OCI-LY7 (cell line): ENCODE measurements at regions not wholly inside any gene's neighbourhood (a gene's known extent, or its start where the extent isn't known, plus 50 kb on each side); places are given as distances from the start of the nearest gene placed in this dataset.

Source experiments
- BruUV-seq: library from RNA; stranded (reverse); fragments of 400-500 nt; replicated peaks from 2 replicates; lab custom pipeline; 2021; lab: Mats Ljungman, UMichigan
- CTCF ChIA-PET: fragments of 300-600 bp; sonication (Branson Sonifier 250); formaldehyde crosslinking; loops from one replicate; lab custom pipeline; 2022; ENCODE audit warnings: antibody characterized with exemption; ENCODE audit not compliant: unreplicated experiment; lab: Charles Lee
- POLR2A ChIA-PET: fragments of 300-600 bp; sonication (Branson Sonifier 250); formaldehyde crosslinking; loops from one replicate; lab custom pipeline; 2022; ENCODE audit warnings: antibody characterized with exemption; lab: Charles Lee
- DNase-seq: peaks from one replicate; pipeline ENCODE4 v3.0.0-alpha.2; 2015; ENCODE audit warnings: low spot score
- H2AFZ ChIP-seq: fragments of 200-600 bp; sonication (generic), shearing (Covaris generic); 2 replicates; pipeline ENCODE4 v1.6.1; 2014; ENCODE audit warnings: mild to moderate bottlenecking, antibody characterized with exemption, low read length, moderate library complexity
- H3K27ac ChIP-seq: fragments of 200-600 bp; sonication (generic); 2 replicates; pipeline ENCODE4 v1.5.1; 2014; ENCODE audit warnings: mixed run types, low read depth, mild to moderate bottlenecking, moderate library complexity, low read length, inconsistent platforms; ENCODE audit not compliant: poor library complexity, severe bottlenecking
- H3K36me3 ChIP-seq: fragments of 200-600 bp; sonication (generic); 2 replicates; pipeline ENCODE4 v1.6.1; 2014; ENCODE audit warnings: mild to moderate bottlenecking, antibody characterized with exemption, low read length, moderate library complexity, mixed read lengths; ENCODE audit not compliant: insufficient read depth
- H3K4me1 ChIP-seq: fragments of 200-600 bp; sonication (generic); 2 replicates; pipeline ENCODE4 v1.5.1; 2014; ENCODE audit warnings: mild to moderate bottlenecking, low read length; ENCODE audit not compliant: insufficient read depth, poor library complexity, severe bottlenecking
- H3K4me2 ChIP-seq: fragments of 200-600 bp; sonication (generic); 2 replicates; pipeline ENCODE4 v1.6.1; 2014; ENCODE audit warnings: mild to moderate bottlenecking, low read length
- H3K4me3 ChIP-seq: fragments of 200-600 bp; sonication (generic); 2 replicates; pipeline ENCODE4 v1.5.1; 2014; ENCODE audit warnings: mild to moderate bottlenecking, low read depth, low read length; ENCODE audit not compliant: poor library complexity, severe bottlenecking
- H3K79me2 ChIP-seq: fragments of 200-600 bp; sonication (generic); 2 replicates; pipeline ENCODE4 v1.6.1; 2016; ENCODE audit warnings: low read depth, mild to moderate bottlenecking, low read length, moderate library complexity, mixed read lengths; ENCODE audit not compliant: insufficient read depth
- H3K9me2 ChIP-seq: fragments of 200-600 bp; sonication (generic); 2 replicates; pipeline ENCODE4 v1.6.1; 2016; ENCODE audit warnings: mild to moderate bottlenecking, low read length, mixed read lengths; ENCODE audit not compliant: insufficient read depth
- H3K9me3 ChIP-seq: fragments of 200-600 bp; sonication (generic); 2 replicates; pipeline ENCODE4 v1.6.1; 2014; ENCODE audit warnings: mild to moderate bottlenecking, mixed run types, low read length, mixed read lengths
- H4K20me1 ChIP-seq: fragments of 200-600 bp; sonication (generic); 2 replicates; pipeline ENCODE4 v1.6.1; 2014; ENCODE audit warnings: mild to moderate bottlenecking, antibody characterized with exemption, low read length, moderate library complexity, mixed read lengths; ENCODE audit not compliant: insufficient read depth
- CTCF ChIP-seq: fragments of 200-600 bp; sonication (generic); conservative IDR thresholded peaks from 2 replicates; pipeline ENCODE4 v1.5.1; 2014; ENCODE audit warnings: mild to moderate bottlenecking, antibody characterized with exemption, low read length, moderate library complexity, mixed read lengths
- EZH2phosphoT487 ChIP-seq: fragments of 200-600 bp; sonication (generic); IDR thresholded peaks from 2 replicates; pipeline ENCODE4 v1.6.1; 2018; ENCODE audit warnings: low read depth, borderline replicate concordance, mild to moderate bottlenecking, mixed run types, antibody characterized with exemption, low read length, moderate library complexity, mixed read lengths
- intact Hi-C: fragments of 100-400 bp; cut with micrococcal nuclease; formaldehyde crosslinking; loops from one replicate; pipeline ENCODE4 v1.10.0; 2022; ENCODE audit not compliant: unreplicated experiment

- Histone ChIP-seq H3K27ac (no peak overlapping the region), H3K36me3 (no peaks in the 10 kb centered on the region), H3K4me3 (no peak overlapping the region), H3K9me2 (no peaks in the 10 kb centered on the region), H2AFZ (no peak overlapping the region), H3K4me1 (no peaks in the 10 kb centered on the region), H3K4me2 (no peak overlapping the region), H3K79me2 (no peaks in the 10 kb centered on the region), H3K9me3 (no peaks in the 10 kb centered on the region), H4K20me1 (no peaks in the 10 kb centered on the region)
- ChIA-PET POLR2A (no interaction called here), CTCF (no interaction called here)
- DNase-seq = no peak
- TF ChIP-seq CTCF (no peak), EZH2phosphoT487 (no peak)
- intact Hi-C loops = no loop called here
- BruUV-seq = no TSS peak
Measured at GRCh38 chr7:155920068-155920461, 107.8 kb upstream of the SHH start.

- TF ChIP-seq CTCF (no peak), EZH2phosphoT487 (no peak)
- Histone ChIP-seq H3K27ac (no peak overlapping the region), H3K4me2 (no peak overlapping the region), H2AFZ (no peak overlapping the region), H3K9me2 (no peaks in the 10 kb centered on the region), H3K36me3 (no peaks in the 10 kb centered on the region), H3K4me3 (no peak overlapping the region), H3K9me3 (no peaks in the 10 kb centered on the region), H3K79me2 (no peaks in the 10 kb centered on the region), H3K4me1 (no peaks in the 10 kb centered on the region), H4K20me1 (no peaks in the 10 kb centered on the region)
- ChIA-PET CTCF (no interaction called here), POLR2A (no interaction called here)
- intact Hi-C loops = no loop called here
- no TSS peak for BruUV-seq
- no peak for DNase-seq
Measured at GRCh38 chr7:155919391-155920067, 107.3 kb upstream of the SHH start.

- no peaks in the 10 kb centered on the region for H3K79me2 ChIP-seq
- H3K27ac ChIP-seq = no peak overlapping the region
- H2AFZ ChIP-seq = no peak overlapping the region
- H3K4me3 ChIP-seq = no peak overlapping the region
- TF ChIP-seq CTCF (no peak), EZH2phosphoT487 (no peak)
- POLR2A ChIA-PET = no interaction called here
- DNase-seq = no peak
- H4K20me1 ChIP-seq = no peaks in the 10 kb centered on the region
- intact Hi-C loops = no loop called here
- no peaks in the 10 kb centered on the region for H3K9me3 ChIP-seq
- H3K36me3 ChIP-seq = no peaks in the 10 kb centered on the region
- H3K9me2 ChIP-seq = no peaks in the 10 kb centered on the region
- no TSS peak for BruUV-seq
- no peak overlapping the region for H3K4me2 ChIP-seq
- H3K4me1 ChIP-seq = no peaks in the 10 kb centered on the region
- CTCF ChIA-PET = no interaction called here
Measured at GRCh38 chr7:155918720-155919390, 106.6 kb upstream of the SHH start.
